GM12872 (cell line): ENCODE measurements at regions not wholly inside any gene's neighbourhood (a gene's known extent, or its start where the extent isn't known, plus 50 kb on each side); places are given as distances from the start of the nearest gene placed in this dataset.

Experiments
- TF ChIP-seq, protein P1 (sequence below): IDR thresholded peaks from 3 replicates; pipeline ENCODE4 v1.5.1; 2011; ENCODE audit warnings: low read depth, mild to moderate bottlenecking, low read length, moderate library complexity; ENCODE audit not compliant: insufficient read depth

DNA sequence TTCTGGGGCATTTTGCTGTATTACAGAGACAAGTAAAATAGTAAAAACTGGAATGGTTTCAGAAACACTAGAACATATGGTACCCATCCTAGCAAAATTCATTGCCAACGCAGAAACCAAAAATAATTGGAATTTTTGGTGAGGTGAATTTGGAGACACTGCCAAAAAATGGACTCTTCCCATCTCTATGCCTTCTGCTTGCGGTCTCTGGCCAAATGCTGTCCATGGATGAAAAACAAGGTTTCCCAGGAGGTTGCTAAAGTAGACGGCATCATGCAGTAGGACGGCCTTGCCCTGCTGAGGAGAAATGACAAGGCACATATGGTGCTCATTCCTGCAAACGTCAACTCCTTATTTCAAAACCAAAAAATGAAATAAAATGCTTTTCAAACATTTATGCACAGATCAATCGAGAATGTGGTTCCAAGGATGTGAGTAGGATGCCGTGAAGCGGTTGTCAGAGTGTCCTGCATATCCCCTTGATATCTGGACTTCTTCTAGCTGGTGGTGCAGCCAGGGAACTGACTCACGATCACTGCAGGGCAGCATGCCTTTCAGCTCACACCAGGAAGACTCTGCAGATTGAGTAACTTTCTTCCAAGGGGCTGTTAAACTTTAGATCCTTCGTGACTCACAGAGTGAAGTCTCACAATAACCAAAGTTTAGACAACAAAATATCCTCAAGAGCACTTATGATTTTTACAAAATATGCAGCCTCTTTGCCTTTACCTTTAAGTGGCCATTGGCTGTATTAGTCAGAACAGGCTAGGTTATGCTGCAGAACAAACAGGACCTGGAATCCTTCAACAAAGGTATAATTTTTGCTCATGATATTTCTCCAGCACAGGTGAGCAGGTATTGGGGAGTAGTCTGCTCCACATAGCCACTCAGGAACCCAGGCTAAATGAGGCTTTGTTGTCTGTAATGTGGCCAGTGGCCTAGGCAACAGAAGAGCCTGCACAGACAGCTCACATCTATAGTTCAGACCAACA is 149.4 kb upstream of the NDUFV2 start:
- TF ChIP-seq, protein P1, sequence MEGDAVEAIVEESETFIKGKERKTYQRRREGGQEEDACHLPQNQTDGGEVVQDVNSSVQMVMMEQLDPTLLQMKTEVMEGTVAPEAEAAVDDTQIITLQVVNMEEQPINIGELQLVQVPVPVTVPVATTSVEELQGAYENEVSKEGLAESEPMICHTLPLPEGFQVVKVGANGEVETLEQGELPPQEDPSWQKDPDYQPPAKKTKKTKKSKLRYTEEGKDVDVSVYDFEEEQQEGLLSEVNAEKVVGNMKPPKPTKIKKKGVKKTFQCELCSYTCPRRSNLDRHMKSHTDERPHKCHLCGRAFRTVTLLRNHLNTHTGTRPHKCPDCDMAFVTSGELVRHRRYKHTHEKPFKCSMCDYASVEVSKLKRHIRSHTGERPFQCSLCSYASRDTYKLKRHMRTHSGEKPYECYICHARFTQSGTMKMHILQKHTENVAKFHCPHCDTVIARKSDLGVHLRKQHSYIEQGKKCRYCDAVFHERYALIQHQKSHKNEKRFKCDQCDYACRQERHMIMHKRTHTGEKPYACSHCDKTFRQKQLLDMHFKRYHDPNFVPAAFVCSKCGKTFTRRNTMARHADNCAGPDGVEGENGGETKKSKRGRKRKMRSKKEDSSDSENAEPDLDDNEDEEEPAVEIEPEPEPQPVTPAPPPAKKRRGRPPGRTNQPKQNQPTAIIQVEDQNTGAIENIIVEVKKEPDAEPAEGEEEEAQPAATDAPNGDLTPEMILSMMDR, result no peak

DNA sequence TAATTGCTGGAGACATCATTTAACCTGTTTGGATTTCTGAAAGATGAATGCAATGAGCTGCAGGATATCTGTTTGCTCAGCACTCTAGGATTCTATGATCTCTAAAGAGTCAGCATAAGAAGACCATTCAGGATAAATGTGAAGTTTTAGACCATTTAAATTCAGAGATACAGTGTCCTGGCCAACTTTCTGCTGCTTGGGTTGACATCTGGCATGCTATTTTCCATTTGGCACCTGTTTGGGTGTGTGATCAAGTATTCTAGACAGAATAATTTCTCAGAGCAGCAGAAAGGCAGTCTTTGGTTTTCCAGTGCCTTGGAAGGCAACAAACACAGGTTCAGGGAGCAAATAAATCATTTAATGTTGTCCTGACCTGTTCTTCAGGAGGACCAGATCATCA is 144.8 kb upstream of the NDUFV2 start:
- TF ChIP-seq, protein P1, result no peak

DNA sequence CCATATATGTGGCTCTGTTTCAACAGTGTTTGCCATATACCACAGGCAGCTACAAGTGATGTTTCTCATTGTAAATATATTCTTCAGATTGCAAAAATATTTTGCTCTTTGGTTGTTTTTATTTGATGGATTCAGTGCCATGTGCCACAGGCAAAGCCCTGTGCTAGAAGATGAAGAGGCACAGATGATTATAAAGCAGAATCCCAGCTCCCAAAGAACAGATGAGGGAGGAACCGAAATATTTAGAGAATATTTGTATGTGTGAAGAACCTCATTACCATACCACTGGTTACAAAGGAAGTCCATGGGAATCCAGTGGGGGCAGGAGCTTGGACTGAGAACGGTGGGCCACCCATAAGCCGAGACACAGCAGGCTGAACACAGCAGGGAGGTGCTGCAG is 143.8 kb upstream of the NDUFV2 start:
- TF ChIP-seq, protein P1, result no peak

DNA sequence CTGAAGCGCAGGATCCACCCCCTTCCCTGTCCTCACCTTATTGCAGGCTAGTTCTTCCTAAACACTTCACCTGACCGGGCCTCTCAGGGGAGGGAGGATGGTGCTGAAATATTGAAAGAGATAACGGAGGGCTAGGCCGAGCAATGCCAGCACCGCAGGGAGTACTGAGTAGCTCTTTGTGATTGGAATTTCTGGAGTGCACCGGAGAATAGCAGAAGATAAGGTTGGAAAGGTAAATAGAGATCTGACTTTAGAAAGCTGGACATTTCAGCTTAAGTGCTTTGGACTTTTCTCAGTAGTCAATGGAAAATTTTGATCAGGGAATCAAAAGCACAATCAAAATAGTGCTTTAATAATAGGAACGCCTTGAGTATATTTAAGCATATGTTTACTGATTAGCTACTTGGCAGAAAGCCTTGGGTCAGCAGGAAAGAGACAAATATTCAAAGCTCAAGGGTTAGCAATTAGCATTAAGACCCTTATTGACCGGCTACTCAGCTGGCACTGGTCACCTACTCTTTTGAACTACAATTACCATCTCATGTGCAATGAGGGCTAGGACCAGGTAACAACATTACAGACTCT is 142.9 kb upstream of the NDUFV2 start:
- TF ChIP-seq, protein P1, result no peak

DNA sequence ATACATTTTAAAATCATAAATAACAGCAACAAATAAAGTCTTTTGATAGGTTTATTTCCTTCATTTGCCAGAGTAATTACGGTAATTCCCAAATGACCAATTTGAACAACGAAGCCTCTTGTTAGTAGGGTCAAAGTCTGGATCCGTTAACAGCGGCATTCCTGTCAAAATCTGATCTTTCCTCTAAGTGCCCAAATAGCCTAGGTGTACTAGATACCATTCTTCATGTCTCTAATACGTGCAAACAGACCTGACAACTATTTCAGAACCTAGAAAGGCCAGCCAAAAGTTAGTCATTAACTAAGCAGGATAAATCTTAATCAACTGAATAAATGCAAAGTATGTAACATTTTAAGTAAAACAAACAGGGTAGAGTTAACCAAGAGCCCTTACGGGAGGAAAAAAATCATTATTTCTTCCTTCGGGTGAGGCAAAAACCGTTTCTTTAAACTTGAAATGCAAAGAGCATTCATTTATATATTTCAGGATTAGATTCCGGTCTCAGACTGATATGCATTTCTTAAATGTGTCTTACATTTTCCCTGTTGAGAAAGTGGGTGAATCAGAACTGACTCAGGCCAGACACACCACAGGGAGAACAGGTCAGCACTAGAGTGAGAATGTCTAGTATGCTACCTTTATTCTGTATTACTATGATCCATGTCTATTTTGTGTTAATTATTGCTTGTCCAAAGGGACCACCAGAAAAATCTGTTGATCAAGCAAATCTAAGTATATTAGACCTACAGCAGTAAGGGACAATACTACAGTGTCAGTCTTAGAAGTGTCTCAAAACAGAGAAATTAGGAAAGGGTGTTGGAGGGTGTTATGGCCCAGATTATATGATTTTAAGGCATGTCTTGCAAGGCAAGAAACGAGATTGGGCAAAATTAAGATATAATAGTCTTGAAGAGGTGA is 141.5 kb upstream of the NDUFV2 start:
- TF ChIP-seq, protein P1, result no peak

DNA sequence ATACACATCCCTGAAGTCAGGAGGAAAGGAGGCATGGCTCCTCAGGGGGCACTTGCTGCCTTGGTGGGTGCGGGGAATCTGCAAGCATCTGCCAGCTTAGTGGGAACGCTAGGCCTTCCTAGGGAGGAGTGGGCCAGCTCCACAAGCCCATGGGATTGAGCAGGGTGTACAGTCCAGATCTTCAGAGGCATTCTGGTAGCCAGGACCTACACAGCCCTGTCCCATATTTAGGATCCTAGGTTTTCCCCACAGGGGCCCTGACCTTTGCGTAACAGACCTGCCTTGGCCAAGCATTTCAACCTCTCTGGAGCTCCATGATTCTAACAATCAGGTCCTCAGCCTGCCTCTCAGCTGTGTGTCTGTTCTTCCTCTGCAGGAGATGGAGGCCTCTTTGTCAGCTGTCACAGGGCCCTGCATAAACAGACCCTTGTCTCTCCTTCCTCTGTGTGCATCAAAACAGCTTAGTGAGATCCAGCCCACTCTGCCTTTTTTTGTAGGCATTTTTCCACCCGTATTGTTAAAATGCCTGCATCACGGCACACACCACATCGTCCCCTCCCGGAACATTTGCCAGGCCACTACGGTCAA is 140.2 kb upstream of the NDUFV2 start:
- TF ChIP-seq, protein P1, result no peak
